ENCODE measurements at regions not wholly inside any gene's neighbourhood (a gene's known extent, or its start where the extent isn't known, plus 50 kb on each side); places are given as distances from the start of the nearest gene placed in this dataset.

DNA sequence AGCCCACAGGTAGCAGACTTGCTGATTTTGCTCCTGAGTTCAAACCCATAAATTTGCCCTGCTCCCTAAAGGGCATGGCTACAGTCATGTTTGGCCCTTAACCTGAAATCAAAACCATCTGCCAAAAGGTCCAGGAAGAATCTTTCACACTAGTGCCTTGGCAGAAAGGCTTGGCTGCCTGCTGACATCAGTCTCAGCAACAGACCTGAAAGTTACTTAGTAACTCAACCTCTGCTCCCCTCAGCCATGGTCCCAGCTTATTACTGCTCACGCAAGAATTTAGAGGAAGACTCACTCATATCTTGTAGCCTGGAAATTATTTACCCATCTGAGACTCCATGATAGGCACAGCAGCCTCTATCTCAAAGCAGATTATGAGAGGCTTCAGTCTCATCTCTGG is 98.0 kb upstream of the KIF2B start:
- TF ChIP-seq, protein P1, sequence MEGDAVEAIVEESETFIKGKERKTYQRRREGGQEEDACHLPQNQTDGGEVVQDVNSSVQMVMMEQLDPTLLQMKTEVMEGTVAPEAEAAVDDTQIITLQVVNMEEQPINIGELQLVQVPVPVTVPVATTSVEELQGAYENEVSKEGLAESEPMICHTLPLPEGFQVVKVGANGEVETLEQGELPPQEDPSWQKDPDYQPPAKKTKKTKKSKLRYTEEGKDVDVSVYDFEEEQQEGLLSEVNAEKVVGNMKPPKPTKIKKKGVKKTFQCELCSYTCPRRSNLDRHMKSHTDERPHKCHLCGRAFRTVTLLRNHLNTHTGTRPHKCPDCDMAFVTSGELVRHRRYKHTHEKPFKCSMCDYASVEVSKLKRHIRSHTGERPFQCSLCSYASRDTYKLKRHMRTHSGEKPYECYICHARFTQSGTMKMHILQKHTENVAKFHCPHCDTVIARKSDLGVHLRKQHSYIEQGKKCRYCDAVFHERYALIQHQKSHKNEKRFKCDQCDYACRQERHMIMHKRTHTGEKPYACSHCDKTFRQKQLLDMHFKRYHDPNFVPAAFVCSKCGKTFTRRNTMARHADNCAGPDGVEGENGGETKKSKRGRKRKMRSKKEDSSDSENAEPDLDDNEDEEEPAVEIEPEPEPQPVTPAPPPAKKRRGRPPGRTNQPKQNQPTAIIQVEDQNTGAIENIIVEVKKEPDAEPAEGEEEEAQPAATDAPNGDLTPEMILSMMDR (IDR thresholded peaks at IDR 0.05; ENCODE audit: insufficient read depth, low read length): no peak
- no peak overlapping the region for H3K4me3 ChIP-seq (ENCODE audit: low read depth, low read length)
- DNase-seq (ENCODE audit: low read depth): no peak

DNA sequence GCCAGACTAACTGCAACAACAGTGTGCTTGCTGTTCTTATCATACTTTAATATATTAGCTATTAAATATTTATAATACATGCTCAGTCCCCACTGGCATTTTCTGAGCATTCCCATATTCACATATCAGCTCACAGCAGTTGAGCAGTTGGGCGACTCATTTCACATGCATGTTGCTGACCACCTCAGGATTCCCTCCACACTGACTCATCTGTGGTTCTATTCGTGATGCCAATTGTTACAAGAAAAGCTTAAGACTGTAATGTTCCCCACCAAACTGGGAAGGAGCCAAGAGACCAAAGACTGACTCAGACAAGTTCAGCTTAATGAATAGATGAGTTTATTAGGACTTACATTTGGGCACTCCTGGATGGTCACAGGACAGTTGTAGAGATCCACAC is 100.3 kb upstream of the KIF2B start:
- TF ChIP-seq, protein P1 (IDR thresholded peaks at IDR 0.05; ENCODE audit: insufficient read depth, low read length): no peak

DNA sequence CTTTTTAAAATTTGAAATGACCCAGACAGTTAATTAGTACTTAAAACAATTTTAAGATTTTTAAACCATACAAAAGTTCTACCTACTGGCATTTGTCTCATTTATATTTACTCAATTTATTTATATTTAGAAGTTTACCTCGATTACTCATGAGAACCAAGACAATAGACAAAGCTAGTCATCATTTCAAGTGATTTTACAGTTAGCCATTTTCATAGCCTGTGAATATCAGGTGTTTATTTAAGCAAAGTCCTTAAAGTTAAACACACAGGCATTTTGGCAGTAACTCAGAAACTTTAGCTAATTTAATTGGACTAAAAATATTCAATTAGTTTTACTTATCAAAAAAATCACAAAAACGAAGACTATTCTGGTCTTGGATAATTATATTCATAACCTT is 101.6 kb upstream of the KIF2B start:
- no peak for DNase-seq (ENCODE audit: low read depth)
- TF ChIP-seq, protein P1 (IDR thresholded peaks at IDR 0.05; ENCODE audit: insufficient read depth, low read length): no peak
- no peak overlapping the region for H3K4me3 ChIP-seq (ENCODE audit: low read depth, low read length)

More for the DNA sequence above, 100.3 kb upstream of the KIF2B start:
- H3K4me3 ChIP-seq (ENCODE audit: low read depth, low read length): no peak overlapping the region
- peak; percentile 96 for DNase-seq (ENCODE audit: low read depth)

DNA sequence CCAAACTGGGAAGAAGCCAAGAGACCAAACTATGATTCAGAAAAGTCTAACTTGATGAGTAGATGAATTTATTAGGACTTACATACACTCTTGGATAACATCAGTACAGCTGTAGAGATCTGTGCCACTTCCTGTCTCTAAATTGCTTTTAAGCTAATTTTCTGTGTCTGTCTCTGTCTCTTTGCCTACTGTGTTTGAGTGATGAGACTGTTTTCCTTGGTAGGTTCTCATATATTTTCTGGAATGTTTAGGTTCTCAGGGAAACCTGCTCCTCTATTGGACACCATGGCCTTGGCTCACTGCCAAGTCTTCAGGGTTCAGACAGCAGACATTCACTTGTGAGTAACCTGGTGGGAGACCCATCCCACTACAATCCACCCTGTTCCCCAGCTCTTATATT is 103.5 kb upstream of the KIF2B start:
- DNase-seq (ENCODE audit: low read depth): no peak
- TF ChIP-seq, protein P1 (IDR thresholded peaks at IDR 0.05; ENCODE audit: insufficient read depth, low read length): no peak
- H3K4me3 ChIP-seq (ENCODE audit: low read depth, low read length): no peak overlapping the region

DNA sequence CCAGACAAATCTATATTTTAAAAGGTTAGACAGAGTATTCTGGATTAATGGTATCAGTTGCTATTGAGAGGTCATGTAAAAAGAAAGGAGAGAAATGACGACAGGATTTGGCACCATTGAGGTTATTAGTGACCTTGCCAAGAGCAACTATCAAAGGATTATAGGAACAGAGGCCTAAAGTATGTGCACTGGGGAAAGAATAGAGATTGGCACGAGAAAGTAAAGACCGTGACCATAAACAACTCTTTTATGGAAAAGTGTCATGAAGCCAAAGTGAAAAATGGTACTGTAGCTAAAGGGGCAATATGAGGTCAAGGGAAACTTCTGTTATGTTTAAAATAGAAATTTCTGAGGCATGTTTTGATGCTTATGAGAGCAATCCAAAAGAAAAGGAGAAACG is 115.2 kb upstream of the KIF2B start:
- H3K4me3 ChIP-seq (ENCODE audit: low read depth, low read length): no peak overlapping the region
- peak; percentile 3 for DNase-seq (ENCODE audit: low read depth)
- TF ChIP-seq, protein P1 (IDR thresholded peaks at IDR 0.05; ENCODE audit: insufficient read depth, low read length): no peak

DNA sequence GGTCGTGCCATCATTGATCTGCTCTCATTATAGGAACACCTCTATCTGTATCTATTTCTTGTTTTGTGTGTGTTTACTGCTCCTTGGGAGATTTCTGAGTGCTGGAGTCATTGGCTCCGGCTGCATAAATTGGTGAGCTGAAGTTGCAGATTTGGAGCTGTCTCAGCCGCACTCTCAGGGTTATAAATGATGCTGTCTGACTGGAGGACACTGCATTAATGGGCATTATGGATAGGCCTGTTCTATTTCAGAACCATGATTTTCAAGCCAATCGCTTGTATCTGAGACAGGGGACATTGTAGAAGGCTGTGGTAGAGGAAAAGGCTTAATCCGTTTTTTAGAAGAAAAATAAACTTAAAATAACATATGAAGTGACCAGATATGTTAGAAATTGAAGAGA is 126.4 kb upstream of the KIF2B start:
- no peak for DNase-seq (ENCODE audit: low read depth)
- TF ChIP-seq, protein P1 (IDR thresholded peaks at IDR 0.05; ENCODE audit: insufficient read depth, low read length): no peak
- H3K4me3 ChIP-seq (ENCODE audit: low read depth, low read length): no peak overlapping the region

DNA sequence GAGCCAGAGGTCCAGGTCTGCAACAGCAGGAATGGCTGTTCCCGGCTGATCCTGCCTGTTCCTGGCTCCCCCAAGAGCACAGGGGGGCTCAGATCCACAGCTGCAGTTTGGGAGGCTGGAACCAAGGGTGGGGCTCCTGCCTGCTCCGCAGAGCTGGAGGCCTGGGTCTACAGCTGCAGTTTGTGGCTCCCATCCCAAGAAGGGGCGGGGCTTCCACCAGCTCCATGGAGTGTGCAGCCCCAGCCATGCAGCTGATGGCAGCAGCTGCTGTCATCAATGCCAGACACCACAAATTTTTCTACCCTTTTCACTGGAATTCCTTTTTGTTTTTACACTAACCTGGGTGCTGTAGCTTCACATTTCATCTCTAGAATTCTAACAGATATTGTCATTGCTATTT is 135.4 kb upstream of the KIF2B start:
- TF ChIP-seq, protein P1 (IDR thresholded peaks at IDR 0.05; ENCODE audit: insufficient read depth, low read length): no peak
- no peak for DNase-seq (ENCODE audit: low read depth)
- no peak overlapping the region for H3K4me3 ChIP-seq (ENCODE audit: low read depth, low read length)
